Bone marrow (tissue), 2 donors: ENCODE measurements at regions not wholly inside any gene's neighbourhood (a gene's known extent, or its start where the extent isn't known, plus 50 kb on each side); places are given as distances from the start of the nearest gene placed in this dataset.

ENCODE experiments used
- DNase-seq, 2 donors: peaks; one replicate each; lab custom pipeline; 2025; lab: John Stamatoyannopoulos, UW

DNA sequence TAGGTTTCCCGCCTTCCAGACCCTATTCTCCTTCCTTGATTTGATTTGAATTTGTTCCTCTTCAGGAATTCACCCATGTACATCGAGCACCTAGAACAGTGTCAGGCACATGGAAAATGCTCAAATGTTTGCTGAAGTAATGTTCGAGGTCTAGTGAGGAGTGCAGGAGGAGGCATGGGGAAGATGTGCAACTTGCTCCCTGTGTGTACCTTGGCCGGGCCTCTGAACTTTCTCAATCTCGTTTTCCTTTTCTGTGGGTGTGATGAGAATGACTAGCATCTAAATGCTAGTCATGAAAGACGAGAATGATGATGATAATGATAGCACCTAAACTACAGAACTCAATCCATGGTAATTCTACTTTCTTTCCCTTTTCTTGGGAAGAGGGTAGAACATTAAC lies 279.1 kb upstream of the PLET1 start:
- DNase-seq = no peak

DNA sequence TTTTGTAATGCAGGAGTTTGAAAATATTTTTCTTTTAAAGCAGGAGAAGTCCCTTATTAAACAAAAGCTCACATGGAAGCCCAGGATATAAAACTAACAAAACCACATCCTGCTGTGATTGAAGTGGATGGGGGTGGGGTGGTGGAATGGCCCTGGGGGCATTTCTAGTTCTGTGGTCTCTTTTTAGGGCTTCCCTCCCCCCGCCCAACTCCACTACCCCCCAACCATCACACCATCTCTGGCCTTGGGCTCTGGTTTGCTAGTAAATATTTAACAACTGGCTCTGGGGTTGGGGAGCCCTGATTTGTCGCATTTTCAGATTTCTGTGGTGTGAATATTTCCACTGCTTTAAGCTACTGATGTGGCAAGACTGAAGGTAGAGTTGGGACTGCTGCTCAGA lies 279.6 kb upstream of the PLET1 start:
- no peak for DNase-seq

DNA sequence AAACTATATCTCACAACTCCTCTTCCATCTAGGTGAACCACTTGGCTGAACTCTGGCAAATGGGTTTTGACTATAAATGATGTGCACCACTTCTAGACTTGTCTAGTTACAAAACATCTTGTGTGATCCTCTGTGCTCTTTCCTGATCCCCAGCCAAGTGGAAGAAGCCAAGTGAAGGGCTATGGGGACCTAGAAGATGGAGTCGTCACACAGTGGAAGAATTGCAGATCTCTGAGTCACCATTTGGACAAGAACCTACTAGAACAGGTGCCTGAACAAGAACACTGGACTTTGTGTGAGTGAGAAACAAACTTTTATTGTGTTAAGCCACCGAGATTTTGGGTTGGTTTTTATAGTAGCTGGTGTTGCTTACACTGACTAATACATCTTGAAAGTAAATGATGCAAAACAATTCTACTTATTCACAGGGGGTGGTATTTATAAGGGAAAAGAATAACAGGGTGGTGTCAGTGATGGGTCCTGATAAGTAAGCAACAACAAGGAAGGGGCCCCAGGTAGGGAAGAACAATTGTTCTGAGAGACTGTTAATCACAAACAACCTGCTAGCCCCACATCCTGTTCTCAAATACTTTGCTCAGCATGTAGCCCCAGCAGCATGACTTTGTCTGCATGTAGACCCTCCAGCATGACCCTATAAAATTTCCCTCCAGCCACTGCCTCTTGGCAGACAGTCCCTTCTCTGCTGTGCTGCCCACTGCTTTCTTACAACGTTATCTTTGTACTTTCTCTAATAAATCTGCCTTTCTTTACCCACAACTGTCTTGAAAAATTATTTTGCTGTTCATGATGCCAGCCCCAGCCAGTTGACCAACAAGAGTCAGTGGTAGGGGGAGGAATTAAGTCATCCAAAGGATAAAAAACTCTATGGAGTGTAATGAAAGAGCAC lies 280.7 kb upstream of the PLET1 start:
- DNase-seq = no peak

DNA sequence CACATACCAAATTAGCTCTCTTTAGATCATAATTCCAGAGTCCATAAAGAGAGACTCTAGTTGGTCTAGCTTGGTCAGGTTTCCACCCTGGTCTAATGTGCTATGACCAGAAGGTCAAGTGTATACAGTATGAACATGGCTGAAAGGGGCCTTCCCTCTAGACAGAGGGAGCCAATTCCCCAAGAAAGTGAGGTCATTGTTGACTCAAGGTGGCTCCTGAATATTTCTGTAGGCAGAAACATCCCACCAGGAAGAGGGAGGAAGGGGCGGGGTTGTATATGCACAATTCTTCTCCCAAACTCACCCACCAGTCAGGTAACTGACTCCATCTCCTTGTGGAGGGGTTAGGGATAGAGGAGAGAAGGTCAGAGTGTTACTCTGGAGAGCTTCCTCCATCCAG lies 281.8 kb upstream of the PLET1 start:
- no peak for DNase-seq

DNA sequence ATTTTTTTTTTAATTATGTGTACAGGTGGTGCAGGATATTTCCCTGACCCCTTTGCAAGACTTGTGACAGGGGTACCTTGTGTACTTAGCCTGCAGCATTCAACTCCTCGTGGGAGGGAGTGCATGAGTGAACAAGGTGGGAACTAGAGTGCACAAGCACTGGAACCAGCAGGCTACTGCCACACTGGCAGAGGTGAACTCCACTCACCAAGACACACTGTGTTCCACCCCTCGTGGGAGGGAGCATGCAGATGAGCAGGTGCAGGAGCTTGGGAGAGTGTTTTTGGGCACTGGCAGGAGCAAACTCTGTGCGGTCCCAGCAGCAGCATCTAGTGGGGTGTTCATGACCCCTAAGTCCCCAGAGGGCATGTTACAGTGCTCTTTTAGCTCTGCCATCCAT lies 282.7 kb upstream of the PLET1 start:
- DNase-seq = no peak

GRCh38 chr11:112548641-112549040 lies 288.0 kb upstream of the PLET1 start:
- no peak for DNase-seq

DNA sequence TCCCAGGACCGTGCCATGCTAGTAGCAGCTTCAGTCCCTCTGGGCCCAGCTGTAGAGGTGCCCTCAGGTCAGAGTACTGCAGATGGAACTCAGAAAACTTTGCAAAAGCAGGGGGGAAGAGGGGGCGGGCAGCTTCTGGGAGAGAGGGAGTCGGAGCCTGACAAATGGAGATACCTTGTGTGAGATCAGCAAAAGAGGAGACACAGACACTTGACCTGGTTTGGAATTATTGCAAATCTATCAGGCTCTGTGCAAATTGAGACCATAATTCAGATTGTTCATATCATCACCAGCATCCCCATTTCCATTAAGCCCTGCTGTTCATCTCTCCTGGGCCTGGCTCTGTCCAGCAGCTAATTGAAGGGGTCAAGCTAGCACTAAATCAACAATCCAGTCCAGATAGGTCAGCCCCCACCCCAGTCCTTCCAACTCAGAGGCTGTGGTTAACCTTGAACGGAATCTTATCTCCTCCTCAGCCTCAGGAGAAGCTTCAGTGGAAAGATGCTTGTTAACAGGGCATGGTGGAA lies 292.6 kb upstream of the PLET1 start:
- DNase-seq = no peak

GRCh38 chr11:112554586-112554985 lies 293.9 kb upstream of the PLET1 start:
- DNase-seq = no peak

GRCh38 chr11:112555491-112556364 lies 295.1 kb upstream of the PLET1 start:
- DNase-seq = peak; percentile 10 to 39

DNA sequence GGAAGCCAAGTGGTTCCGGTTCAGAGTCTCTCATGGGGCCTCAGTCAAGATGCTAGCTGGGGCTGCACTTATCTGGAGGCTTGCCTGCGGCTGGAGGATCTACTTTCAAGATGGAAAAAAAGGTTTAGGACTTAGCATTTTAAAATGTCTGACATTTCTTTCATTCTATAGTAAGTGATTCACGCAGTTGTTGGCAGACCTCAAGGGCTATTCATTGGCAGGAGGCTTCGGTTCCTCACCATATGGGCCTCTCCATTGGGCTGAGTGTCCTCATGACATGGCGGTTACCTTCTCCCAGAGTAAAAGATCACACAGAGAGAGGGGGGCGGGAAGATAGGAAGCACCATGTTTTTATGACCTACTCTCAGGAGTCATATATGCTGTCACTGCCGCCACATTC lies 298.0 kb upstream of the PLET1 start:
- no peak for DNase-seq

- no peak for DNase-seq
Observed at GRCh38 chr11:112563808-112564207, 303.1 kb upstream of the PLET1 start.

DNA sequence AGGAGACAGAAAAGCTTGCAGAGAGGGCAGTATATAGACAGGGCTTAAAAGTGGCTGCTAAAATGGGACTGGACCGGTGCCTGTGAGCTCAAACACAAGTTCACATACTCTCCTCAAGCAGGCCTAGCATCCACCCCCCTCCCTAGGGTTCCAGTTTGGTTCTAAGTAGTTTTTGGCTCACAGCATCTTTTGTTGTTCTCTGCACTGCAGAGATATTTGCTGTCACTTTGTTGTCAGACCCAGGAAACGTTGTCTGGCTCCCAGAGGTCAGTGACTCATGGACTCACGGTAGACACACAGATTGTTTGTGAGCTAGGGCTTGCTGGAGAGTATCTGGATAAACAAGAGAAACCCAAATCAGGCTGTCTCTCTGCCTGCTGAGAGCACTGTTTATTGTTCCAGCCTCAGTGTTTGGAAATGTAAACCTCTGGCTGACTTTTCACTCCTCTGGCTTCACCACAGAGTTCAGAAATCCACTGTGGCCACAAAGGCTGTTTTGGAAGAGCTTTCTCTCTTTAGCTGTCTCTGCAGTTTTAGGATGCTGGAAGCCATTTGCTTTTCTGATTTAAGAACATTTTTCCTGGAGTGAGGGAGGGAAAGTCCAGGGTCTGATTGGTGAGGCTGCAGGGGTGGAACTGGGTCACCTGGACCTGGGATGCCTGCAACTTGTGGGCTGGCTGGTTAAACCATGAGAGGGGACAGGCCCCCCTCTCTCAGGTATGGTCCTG lies 303.7 kb upstream of the PLET1 start:
- no peak for DNase-seq

DNA sequence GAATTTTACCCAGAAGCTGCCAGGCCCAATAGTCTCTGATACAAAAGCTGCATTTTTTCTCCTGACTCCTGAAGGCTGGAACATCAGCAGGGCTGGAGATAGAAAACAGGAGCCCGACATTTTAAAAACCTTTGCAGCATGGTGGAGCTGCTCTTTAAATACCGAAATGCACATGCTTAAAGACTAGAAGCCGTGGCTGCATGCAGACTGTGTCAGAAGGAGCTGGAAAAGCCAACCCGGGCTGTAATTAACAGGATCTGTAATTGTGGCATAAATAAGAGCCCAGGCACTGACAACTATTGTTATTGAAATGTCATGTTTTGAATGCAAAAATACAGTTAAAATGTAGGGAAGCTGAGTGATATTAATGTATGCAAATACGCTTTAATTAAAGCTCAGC lies 304.9 kb upstream of the PLET1 start:
- no peak for DNase-seq

DNA sequence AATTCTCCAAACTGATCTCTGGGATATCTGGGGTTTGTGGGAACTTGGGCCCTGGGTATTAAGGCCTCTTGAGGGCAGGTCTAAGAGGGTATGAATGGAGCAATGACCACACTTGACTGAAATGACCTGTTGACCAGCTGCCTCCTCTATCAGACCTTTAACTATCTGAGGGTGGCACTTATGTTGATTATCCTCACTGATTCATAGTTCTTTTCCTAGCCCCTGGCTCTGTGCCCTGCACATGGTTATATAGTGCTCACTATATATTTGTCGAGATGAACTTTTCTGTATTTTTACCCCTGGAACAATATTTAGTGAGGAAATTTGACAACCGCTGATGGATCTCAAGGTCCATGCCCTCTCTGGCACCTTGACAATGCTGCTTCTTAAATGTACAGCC lies 305.5 kb upstream of the PLET1 start:
- no peak for DNase-seq

- no peak for DNase-seq
Observed at GRCh38 chr11:112570333-112570732, 309.7 kb upstream of the PLET1 start.

GRCh38 chr11:112579282-112579681 lies 318.6 kb upstream of the PLET1 start:
- DNase-seq = no peak

DNA sequence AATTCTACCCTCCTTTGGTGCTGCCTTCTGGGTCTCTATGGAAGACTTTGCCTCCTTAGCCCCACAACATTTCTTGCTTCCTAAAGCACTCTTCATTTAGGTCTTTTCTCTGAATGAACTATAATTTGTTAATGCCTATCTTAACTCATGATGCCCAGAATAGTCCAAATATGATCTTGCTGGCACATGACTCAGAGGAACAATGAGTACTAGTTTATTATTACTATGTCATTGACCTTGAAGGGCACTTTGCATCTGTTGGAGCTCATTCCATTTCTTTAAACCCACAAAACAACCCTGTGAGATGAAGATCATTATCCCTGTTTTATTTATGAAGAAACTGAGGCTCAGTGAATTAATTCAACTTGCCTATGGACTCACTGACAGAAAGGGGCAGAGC lies 320.2 kb upstream of the PLET1 start:
- no peak for DNase-seq

- no peak for DNase-seq
Observed at GRCh38 chr11:112581747-112582146, 321.1 kb upstream of the PLET1 start.

GRCh38 chr11:112582366-112582765 lies 321.7 kb upstream of the PLET1 start:
- no peak for DNase-seq

DNA sequence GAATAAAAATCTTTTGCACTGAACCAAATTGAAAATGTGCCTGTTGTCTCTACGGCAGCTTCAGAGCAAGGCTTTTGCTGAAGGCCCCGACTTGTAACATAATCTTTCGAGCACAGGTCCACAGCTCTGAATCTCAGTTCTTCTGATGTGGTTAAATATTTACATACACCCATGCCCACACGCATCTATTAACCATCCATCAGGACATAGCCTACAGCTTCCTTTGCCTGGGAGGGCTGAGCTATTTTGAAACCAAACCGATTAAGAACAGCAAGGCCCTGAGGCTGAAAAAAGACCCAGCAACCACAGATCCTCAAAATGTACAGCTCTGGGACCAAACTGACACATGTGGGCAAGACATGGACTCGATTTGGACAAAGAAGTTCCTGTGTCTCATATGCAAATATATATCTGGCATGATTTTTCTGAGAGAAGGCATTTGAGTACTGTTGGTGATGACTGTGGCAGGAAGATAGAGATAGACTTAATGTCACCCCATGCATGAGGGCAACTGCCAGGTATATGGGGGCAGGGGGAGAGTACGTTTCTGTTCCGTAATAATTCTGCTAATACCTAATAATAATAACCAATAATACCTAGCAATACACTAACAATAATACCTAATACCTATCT lies 322.7 kb upstream of the PLET1 start:
- no peak for DNase-seq

- no peak for DNase-seq
Observed at GRCh38 chr11:112584672-112585071, 324.0 kb upstream of the PLET1 start.

- DNase-seq = no peak
Observed at GRCh38 chr11:112587664-112588063, 327.0 kb upstream of the PLET1 start.
